Stomach smooth muscle (tissue), 2 donors: ENCODE measurements at regions not wholly inside any gene's neighbourhood (a gene's known extent, or its start where the extent isn't known, plus 50 kb on each side); places are given as distances from the start of the nearest gene placed in this dataset.

Source experiments
- H3K27ac ChIP-seq: one replicate; pipeline ENCODE4 v1.7.0; 2013; ENCODE audit warnings: mild to moderate bottlenecking, low read length, inconsistent platforms
- H3K27me3 ChIP-seq, 2 donors: one replicate each; pipeline ENCODE4 v1.7.0; 2013; ENCODE audit warnings: low read length in 2 of 2; ENCODE audit not compliant: insufficient read depth in 2 of 2, control insufficient read depth in 1 of 2
- H3K36me3 ChIP-seq, 2 donors: one replicate each; pipeline ENCODE4 v1.7.0; 2013; ENCODE audit warnings: low read length in 2 of 2; ENCODE audit not compliant: control insufficient read depth in 2 of 2, insufficient read depth in 2 of 2
- H3K4me1 ChIP-seq: one replicate; pipeline ENCODE4 v1.7.0; 2013; ENCODE audit warnings: low read length; ENCODE audit not compliant: control insufficient read depth, insufficient read depth
- H3K4me3 ChIP-seq, 2 donors: one replicate each; pipeline ENCODE4 v1.7.0; 2013; ENCODE audit warnings: low read length in 2 of 2
- H3K9ac ChIP-seq, 2 donors: one replicate each; pipeline ENCODE4 v1.7.0; 2013; ENCODE audit warnings: low read length in 2 of 2, mild to moderate bottlenecking in 1 of 2
- H3K9me3 ChIP-seq, 2 donors: one replicate each; pipeline ENCODE4 v1.7.0; 2013; ENCODE audit warnings: low read length in 2 of 2; ENCODE audit not compliant: control insufficient read depth in 2 of 2
- donor health status: healthy.
- donor health status: Pancreatic carcinoma.

- Histone ChIP-seq H3K9ac (no peak overlapping the region), H3K4me3 (no peak overlapping the region), H3K27ac (no peak overlapping the region), H3K27me3 (no peaks in the 10 kb centered on the region), H3K9me3 (no peaks in the 10 kb centered on the region), H3K4me1 (no peaks in the 10 kb centered on the region), H3K36me3 (no peaks in the 10 kb centered on the region)
Measured at GRCh38 chr17:13862346-13862745, 207.0 kb upstream of the COX10 start.

GRCh38 chr17:13863436-13863835, 205.9 kb upstream of the COX10 start:
- Histone ChIP-seq H3K9ac (no peak overlapping the region), H3K9me3 (no peaks in the 10 kb centered on the region), H3K4me3 (no peak overlapping the region), H3K27ac (no peak overlapping the region), H3K4me1 (no peaks in the 10 kb centered on the region), H3K36me3 (no peaks in the 10 kb centered on the region), H3K27me3 (no peaks in the 10 kb centered on the region)

- H3K9me3 ChIP-seq: no peaks in the 10 kb centered on the region
- H3K27ac ChIP-seq: no peak overlapping the region
- H3K27me3 ChIP-seq: no peaks in the 10 kb centered on the region
- H3K4me3 ChIP-seq: no peak overlapping the region
- no peaks in the 10 kb centered on the region for H3K4me1 ChIP-seq
- H3K36me3 ChIP-seq: no peaks in the 10 kb centered on the region
- no peak overlapping the region for H3K9ac ChIP-seq
Measured at GRCh38 chr17:13864521-13864920, 204.8 kb upstream of the COX10 start.

- Histone ChIP-seq H3K4me1 (no peaks in the 10 kb centered on the region), H3K9ac (no peak overlapping the region)
Measured at GRCh38 chr17:13865650-13866049, 203.7 kb upstream of the COX10 start.

DNA sequence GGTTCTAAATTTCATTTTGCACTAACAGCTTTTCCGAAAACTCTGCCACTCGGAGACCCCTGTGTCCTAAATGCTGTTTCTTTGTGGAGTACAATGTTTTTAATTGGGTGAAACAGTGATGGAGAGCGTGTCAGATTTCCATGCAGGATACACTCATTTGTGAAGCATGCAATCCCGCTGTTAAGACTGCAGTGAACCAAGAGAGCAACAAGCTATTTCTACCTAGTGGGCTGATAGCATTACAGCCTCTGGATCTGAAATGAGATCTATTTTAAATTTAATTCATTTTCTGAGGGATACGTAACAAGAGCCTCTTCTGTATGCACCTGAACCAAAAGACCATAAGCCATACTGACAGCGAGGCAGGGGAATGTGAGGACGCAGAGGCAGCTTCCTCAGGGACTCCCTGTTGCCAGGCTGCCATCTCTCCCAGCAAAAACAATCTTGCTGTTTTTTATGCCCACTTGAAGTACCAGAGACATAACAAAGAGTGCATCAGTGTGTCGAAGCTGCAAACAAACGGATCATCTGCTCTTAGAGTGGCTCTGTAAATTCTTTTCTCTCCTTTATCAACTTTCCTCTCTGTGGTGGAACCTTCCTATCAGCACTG, 199.9 kb upstream of the COX10 start:
- Histone ChIP-seq H3K9ac (no peak overlapping the region), H3K4me3 (no peak overlapping the region), H3K27ac (no peak overlapping the region), H3K36me3 (no peaks in the 10 kb centered on the region), H3K4me1 (no peaks in the 10 kb centered on the region), H3K9me3 (no peaks in the 10 kb centered on the region), H3K27me3 (no peaks in the 10 kb centered on the region)

More at GRCh38 chr17:13865650-13866049, 203.7 kb upstream of the COX10 start:
- no peaks in the 10 kb centered on the region for H3K36me3 ChIP-seq
- no peak overlapping the region for H3K4me3 ChIP-seq
- no peak overlapping the region for H3K27ac ChIP-seq
- H3K27me3 ChIP-seq: no peaks in the 10 kb centered on the region
- no peaks in the 10 kb centered on the region for H3K9me3 ChIP-seq

GRCh38 chr17:13871261-13871660, 198.0 kb upstream of the COX10 start:
- Histone ChIP-seq H3K4me3 (no peak overlapping the region), H3K9ac (no peak overlapping the region), H3K4me1 (no peaks in the 10 kb centered on the region), H3K27me3 (no peaks in the 10 kb centered on the region), H3K9me3 (no peaks in the 10 kb centered on the region), H3K36me3 (no peaks in the 10 kb centered on the region), H3K27ac (no peak overlapping the region)

DNA sequence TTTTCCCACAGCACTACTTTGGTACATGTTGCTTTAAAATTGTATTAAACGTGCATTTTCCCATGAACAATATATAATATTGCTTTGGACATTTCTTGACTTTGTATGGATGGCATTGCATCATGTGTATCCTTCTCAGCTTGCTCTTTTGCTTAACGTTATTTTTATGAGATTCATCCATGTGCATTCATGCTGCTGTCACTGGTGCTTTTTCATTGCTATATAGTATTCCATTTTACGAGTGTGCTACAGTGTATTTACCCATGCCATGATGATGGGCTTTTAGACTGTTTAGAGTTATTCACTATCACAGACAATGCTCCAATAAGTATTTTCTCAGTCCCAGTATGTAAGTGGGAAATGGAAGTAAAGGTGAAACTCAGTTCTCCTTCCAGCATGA, 195.2 kb upstream of the COX10 start:
- Histone ChIP-seq H3K27me3 (no peaks in the 10 kb centered on the region), H3K9me3 (no peaks in the 10 kb centered on the region), H3K9ac (no peak overlapping the region), H3K27ac (no peak overlapping the region), H3K4me1 (no peaks in the 10 kb centered on the region), H3K36me3 (no peaks in the 10 kb centered on the region), H3K4me3 (no peak overlapping the region)

GRCh38 chr17:13874817-13875216, 194.5 kb upstream of the COX10 start:
- no peak overlapping the region for H3K27ac ChIP-seq
- H3K4me3 ChIP-seq: no peak overlapping the region
- H3K9ac ChIP-seq: no peak overlapping the region
- no peaks in the 10 kb centered on the region for H3K4me1 ChIP-seq
- H3K27me3 ChIP-seq: no peaks in the 10 kb centered on the region
- no peaks in the 10 kb centered on the region for H3K36me3 ChIP-seq
- no peaks in the 10 kb centered on the region for H3K9me3 ChIP-seq

DNA sequence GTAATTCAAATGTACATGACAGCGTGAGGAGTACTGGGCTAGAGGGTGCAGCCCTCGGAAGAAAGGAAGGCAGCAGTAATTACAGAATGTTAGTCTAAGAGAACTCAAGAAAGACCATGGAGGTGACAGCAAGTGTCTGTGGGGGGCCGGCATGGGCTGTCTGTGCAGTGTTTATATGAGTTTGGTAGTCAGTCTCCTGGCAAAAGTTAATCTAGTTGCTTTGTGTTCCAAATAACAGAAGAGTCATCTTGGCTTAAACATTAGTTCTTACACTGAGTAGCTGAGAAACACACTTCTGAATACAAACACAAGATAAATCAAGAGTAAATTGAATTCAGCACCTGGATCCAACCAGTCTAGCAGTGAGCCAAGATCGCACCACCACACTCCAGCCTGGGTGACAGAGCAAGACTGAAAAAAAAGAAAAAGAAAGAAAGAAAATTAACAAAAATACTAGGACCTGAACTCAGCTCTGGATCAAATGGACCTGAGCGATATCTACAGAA, 189.3 kb upstream of the COX10 start:
- no peak overlapping the region for H3K9ac ChIP-seq
- no peaks in the 10 kb centered on the region for H3K36me3 ChIP-seq
- no peaks in the 10 kb centered on the region for H3K4me1 ChIP-seq
- no peak overlapping the region for H3K4me3 ChIP-seq
- no peaks in the 10 kb centered on the region for H3K9me3 ChIP-seq
- H3K27me3 ChIP-seq: no peaks in the 10 kb centered on the region
- H3K27ac ChIP-seq: no peak overlapping the region

GRCh38 chr17:13883659-13884058, 185.6 kb upstream of the COX10 start:
- Histone ChIP-seq H3K9ac (no peak overlapping the region), H3K27me3 (no peaks in the 10 kb centered on the region), H3K36me3 (no peaks in the 10 kb centered on the region), H3K4me3 (no peak overlapping the region), H3K27ac (no peak overlapping the region), H3K4me1 (peaks cover 19% of the 10 kb centered on the region), H3K9me3 (no peaks in the 10 kb centered on the region)

DNA sequence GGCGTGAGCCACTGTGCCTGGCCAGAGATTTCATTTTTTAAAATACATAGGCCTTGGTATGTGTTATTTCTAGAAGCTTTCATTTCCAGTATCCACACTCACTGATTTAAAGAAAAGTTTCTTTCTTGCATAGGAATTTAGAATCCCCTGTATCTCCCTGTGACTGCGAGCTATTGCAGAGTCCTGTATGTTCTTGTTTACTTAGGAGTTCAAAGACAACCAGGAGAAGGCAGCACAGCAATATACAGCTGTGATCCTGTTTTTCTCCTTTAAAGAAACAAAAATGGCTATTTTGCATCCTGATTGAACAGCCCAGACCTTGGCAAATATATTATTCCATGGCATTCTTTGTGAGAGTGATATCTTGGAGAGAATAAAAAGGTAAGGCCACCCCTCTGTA, 185.0 kb upstream of the COX10 start:
- H3K9ac ChIP-seq: no peak overlapping the region
- no peaks in the 10 kb centered on the region for H3K9me3 ChIP-seq
- H3K4me1 ChIP-seq: peaks cover 19% of the 10 kb centered on the region
- H3K27me3 ChIP-seq: no peaks in the 10 kb centered on the region
- H3K27ac ChIP-seq: no peak overlapping the region
- no peaks in the 10 kb centered on the region for H3K36me3 ChIP-seq
- H3K4me3 ChIP-seq: no peak overlapping the region
